ENCODE measurements at regions not wholly inside any gene's neighbourhood (a gene's known extent, or its start where the extent isn't known, plus 50 kb on each side); places are given as distances from the start of the nearest gene placed in this dataset.

DNA sequence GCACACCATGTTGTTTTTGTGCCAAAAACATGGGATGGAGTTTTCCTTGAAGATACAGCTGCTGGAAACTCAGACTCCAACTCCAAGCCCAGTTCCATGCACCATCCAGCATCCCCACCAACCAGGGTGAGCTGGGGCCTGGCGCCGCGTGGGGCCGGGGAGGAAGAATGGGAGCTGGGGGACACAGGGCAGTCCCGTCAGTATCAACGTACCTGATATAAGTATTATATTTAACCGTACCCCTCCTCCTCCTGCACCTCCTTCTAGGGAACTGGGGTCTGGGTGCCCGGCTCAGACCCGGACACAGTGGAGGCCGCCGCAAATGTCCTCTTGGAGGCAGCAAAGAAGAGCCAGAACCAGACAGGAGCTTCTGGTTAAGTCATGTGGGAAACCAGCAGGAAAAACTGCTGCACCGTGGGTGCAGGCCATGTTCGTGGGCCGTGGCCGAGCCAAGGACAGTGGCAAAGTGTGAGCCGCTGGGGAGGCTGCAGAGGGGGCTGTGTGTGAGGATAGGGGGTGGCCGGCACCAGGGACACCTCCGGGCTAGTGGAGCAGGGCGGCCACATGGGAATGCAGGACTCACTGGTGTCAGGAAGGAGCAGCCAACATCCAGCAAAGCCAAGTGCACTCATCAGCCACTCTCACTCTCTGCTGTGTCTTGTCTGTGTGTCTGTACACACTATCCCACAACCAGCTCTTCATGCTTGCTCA is 112.6 kb downstream of the TMEM18 start:
- no peak overlapping the region for H3K4me3 Mint-ChIP-seq
- Histone ChIP-seq H3K27me3 (ENCODE audit: insufficient read depth, low read length) (no peaks in the 10 kb centered on the region), H3K4me1 (ENCODE audit: insufficient read depth, low read length) (no peaks in the 10 kb centered on the region), H3K4me3 (ENCODE audit: low read length in 2 of 2) (no peak overlapping the region), H3K9me3 (ENCODE audit: control insufficient read depth in 1 of 2, low read length in 2 of 2) (no peaks in the 10 kb centered on the region), H3K36me3 (ENCODE audit: insufficient read depth, low read length) (no peaks in the 10 kb centered on the region), H3K27ac (ENCODE audit: low read depth, low read length) (no peak overlapping the region)
- H3K4me1 Mint-ChIP-seq, result peaks cover 0 to 2% (median 0%) of the 10 kb centered on the region in 4 donors
- intact Hi-C loops (cut with micrococcal nuclease), result no loop called here
- H3K27me3 Mint-ChIP-seq, result peaks cover 17 to 18% of the 10 kb centered on the region in 2 donors
- no peaks in the 10 kb centered on the region for H3K36me3 Mint-ChIP-seq
- no peak overlapping the region for H3K27ac Mint-ChIP-seq
- POLR2A ChIA-PET (ENCODE audit: partially characterized antibody), result no interaction called here
- peaks cover 0 to 3% (median 0%) of the 10 kb centered on the region in 8 donors for H3K9me3 Mint-ChIP-seq
- CTCF ChIA-PET (ENCODE audit: partially characterized antibody), result no interaction called here
- DNase-seq, result no peak

DNA sequence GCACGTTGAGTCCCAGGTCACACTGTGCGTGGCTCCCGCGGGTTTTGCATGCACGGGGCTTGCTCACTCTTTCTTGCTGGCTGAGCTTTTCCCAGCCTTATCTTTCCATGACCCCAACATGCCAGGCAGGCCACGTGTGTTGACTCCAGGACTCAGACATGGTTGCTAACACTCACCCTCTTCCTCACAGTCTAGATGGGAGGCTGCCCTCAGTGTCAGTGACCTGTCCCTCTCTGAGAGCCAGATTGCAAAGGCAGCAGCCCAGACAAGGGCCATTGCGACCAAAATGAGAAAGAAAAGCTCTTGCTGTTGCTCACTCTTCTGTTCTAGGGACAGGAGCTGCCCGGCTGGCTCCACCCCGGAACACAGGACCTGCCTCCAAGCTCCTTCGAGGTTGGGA is 113.7 kb downstream of the TMEM18 start:
- H3K4me3 Mint-ChIP-seq, result no peak overlapping the region
- H3K4me3 ChIP-seq (ENCODE audit: low read length in 2 of 2), result no peak overlapping the region
- peaks cover 17 to 19% of the 10 kb centered on the region in 2 donors for H3K27me3 Mint-ChIP-seq
- H3K9me3 ChIP-seq (ENCODE audit: control insufficient read depth in 1 of 2, low read length in 2 of 2), result no peaks in the 10 kb centered on the region
- no peaks in the 10 kb centered on the region for H3K4me1 ChIP-seq (ENCODE audit: insufficient read depth, low read length)
- CTCF ChIA-PET (ENCODE audit: partially characterized antibody), result no interaction called here
- peaks cover 0 to 2% (median 0%) of the 10 kb centered on the region in 4 donors for H3K4me1 Mint-ChIP-seq
- H3K36me3 ChIP-seq (ENCODE audit: insufficient read depth, low read length), result no peaks in the 10 kb centered on the region
- H3K36me3 Mint-ChIP-seq, result no peaks in the 10 kb centered on the region
- intact Hi-C loops (cut with micrococcal nuclease), result no loop called here
- no peak for DNase-seq
- POLR2A ChIA-PET (ENCODE audit: partially characterized antibody), result no interaction called here
- no peak overlapping the region for H3K27ac ChIP-seq (ENCODE audit: low read depth, low read length)
- peaks cover 0 to 2% (median 0%) of the 10 kb centered on the region in 8 donors for H3K9me3 Mint-ChIP-seq
- H3K27ac Mint-ChIP-seq, result no peak overlapping the region
- no peaks in the 10 kb centered on the region for H3K27me3 ChIP-seq (ENCODE audit: insufficient read depth, low read length)

DNA sequence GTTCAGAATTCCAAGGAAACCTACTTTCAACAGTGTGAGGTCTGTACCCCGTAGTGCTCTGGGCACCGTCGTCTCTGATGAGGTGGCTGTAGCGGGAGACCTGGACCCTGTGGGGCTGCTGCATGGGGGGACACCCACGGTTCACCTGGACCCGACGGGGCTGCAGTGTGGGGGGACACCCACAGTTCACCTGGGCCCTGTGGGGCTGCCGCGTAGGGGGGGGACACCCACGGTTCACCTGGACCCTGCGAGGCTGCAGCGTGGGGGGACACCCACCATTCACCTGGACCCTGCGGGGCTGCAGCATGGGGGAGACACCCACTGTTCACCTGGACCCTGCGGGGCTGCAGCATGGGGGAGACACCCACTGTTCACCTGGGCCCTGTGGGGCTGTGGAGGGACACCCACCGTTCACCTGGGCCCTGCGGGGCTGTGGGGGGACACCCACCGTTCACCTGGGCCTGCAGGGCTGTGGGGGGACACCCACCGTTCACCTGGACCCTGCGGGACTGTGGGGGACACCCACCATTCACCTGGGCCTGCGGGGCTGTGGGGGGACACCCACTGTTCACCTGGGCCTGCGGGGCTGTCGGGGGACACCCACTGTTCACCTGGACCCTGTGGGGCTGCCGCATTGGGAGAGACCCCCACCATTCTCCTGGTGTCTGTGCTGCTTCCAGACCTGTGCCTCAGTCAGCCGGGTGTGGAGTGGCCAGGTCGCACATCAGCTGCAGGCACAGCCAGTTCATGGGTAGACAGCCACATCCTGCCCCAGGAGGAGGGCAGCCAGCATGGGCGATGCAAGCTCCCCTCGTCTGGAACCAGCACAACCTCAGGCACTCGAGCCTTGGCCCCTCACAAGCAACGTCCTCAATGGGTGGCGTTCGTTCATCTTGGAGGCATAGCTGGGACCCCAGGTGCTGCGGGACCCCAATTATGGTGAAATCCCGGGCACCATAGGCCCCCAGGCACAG is 114.5 kb downstream of the TMEM18 start:
- no peak overlapping the region for H3K27ac Mint-ChIP-seq
- peaks cover 0 to 2% (median 0%) of the 10 kb centered on the region in 4 donors for H3K4me1 Mint-ChIP-seq
- H3K27me3 ChIP-seq (ENCODE audit: insufficient read depth, low read length), result no peaks in the 10 kb centered on the region
- ChIA-PET POLR2A (ENCODE audit: partially characterized antibody) (no interaction called here), CTCF (ENCODE audit: partially characterized antibody) (no interaction called here)
- H3K4me3 Mint-ChIP-seq, result no peak overlapping the region
- intact Hi-C loops (cut with micrococcal nuclease), result no loop called here
- H3K9me3 ChIP-seq (ENCODE audit: control insufficient read depth in 1 of 2, low read length in 2 of 2), result no peaks in the 10 kb centered on the region
- no peaks in the 10 kb centered on the region for H3K4me1 ChIP-seq (ENCODE audit: insufficient read depth, low read length)
- peaks cover 0 to 2% (median 0%) of the 10 kb centered on the region in 8 donors for H3K9me3 Mint-ChIP-seq
- H3K4me3 ChIP-seq (ENCODE audit: low read length in 2 of 2), result no peak overlapping the region
- no peaks in the 10 kb centered on the region for H3K36me3 ChIP-seq (ENCODE audit: insufficient read depth, low read length)
- no peak for DNase-seq
- H3K27ac ChIP-seq (ENCODE audit: low read depth, low read length), result no peak overlapping the region
- no peaks in the 10 kb centered on the region for H3K36me3 Mint-ChIP-seq
- peaks cover 20% of the 10 kb centered on the region in 2 donors for H3K27me3 Mint-ChIP-seq

DNA sequence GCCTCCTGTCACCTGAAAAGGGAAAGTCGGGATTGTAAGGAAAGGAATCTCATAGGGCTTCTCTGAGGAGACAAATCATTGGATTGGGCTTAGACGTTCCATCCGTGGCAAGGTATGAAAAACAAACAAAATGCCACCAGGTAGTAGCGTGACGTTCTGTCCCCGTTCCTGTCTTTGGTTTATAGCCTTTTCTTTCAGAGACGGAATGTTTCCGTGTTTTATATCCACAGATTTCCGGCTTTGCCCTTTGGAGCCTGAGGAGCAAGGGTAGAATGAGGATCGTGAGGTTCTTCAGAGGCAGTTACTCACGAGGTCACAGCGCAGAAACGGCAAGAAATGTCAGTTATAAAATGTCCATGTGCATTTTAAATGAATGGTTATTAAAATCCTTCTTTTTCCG is 118.3 kb downstream of the TMEM18 start:
- POLR2A ChIA-PET (ENCODE audit: partially characterized antibody), result no interaction called here
- no peaks in the 10 kb centered on the region for H3K36me3 Mint-ChIP-seq
- no peak for DNase-seq
- peaks cover 12 to 14% of the 10 kb centered on the region in 2 donors for H3K27me3 Mint-ChIP-seq
- Histone ChIP-seq H3K9me3 (ENCODE audit: control insufficient read depth in 1 of 2, low read length in 2 of 2) (no peaks in the 10 kb centered on the region), H3K27ac (ENCODE audit: low read depth, low read length) (no peak overlapping the region), H3K4me1 (ENCODE audit: insufficient read depth, low read length) (no peaks in the 10 kb centered on the region), H3K4me3 (ENCODE audit: low read length in 2 of 2) (no peak overlapping the region), H3K36me3 (ENCODE audit: insufficient read depth, low read length) (no peaks in the 10 kb centered on the region), H3K27me3 (ENCODE audit: insufficient read depth, low read length) (no peaks in the 10 kb centered on the region)
- CTCF ChIA-PET (ENCODE audit: partially characterized antibody), result no interaction called here
- no peaks in the 10 kb centered on the region for H3K9me3 Mint-ChIP-seq
- intact Hi-C loops (cut with micrococcal nuclease), result no loop called here
- H3K4me3 Mint-ChIP-seq, result no peak overlapping the region
- H3K4me1 Mint-ChIP-seq, result peaks cover 0 to 2% (median 0%) of the 10 kb centered on the region in 4 donors
- no peak overlapping the region for H3K27ac Mint-ChIP-seq

DNA sequence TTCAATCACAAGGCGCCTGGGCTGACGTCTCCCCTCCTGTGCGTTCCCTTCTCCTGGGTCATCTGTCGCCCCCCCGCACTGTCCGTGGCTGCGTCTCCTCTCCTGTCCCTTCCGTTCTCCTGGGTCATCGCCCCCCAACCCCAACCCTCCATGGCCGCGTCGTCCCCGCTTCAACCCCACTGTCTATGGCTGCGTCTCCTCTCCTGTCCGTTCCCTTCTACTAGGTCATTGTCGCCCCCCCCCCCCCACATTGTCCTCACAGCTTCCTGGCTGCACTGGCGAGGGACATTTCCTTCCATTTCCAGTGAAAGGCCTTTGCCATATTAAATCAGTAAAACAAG is 118.9 kb downstream of the TMEM18 start:
- no peak overlapping the region for H3K4me3 ChIP-seq (ENCODE audit: low read length in 2 of 2)

DNA sequence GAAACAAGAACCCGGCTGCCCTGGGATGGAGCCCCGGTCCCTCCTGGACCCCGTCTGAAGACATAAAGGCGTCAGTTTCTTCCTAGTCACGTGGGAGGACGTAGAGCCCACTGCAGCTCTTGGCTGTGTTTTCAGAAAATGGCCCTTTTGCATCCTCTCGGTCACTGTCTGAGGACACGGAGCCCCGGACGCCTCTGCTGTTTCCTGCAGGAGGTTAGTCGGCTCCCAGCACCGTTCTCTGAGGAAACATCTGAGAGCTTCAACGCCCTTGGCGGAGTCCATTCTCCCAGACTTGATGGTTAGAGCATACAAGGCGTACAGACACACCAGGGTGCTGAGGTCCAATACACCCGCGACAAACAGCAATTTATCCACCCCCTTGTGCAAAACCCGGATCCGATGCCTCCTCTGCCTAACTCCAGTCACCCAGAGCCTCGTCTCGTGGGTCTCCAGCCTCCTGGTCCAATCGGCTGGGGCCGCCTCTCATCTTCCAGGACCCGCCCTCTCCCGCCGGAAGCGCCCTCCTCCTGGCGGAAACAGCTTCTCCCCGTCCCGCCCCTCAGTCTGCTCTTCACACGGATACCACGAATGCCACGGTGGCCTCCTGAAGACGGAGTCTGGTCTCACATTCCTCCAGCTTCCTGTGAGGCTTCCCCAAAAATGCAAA is 119.4 kb downstream of the TMEM18 start:
- Histone ChIP-seq H3K4me3 (ENCODE audit: low read length in 2 of 2) (no peak overlapping the region), H3K4me1 (ENCODE audit: insufficient read depth, low read length) (no peaks in the 10 kb centered on the region), H3K36me3 (ENCODE audit: insufficient read depth, low read length) (no peaks in the 10 kb centered on the region), H3K27ac (ENCODE audit: low read depth, low read length) (no peak overlapping the region), H3K9me3 (ENCODE audit: control insufficient read depth in 1 of 2, low read length in 2 of 2) (no peaks in the 10 kb centered on the region), H3K27me3 (ENCODE audit: insufficient read depth, low read length) (no peaks in the 10 kb centered on the region)
- peaks cover 0 to 2% (median 0%) of the 10 kb centered on the region in 4 donors for H3K4me1 Mint-ChIP-seq
- H3K9me3 Mint-ChIP-seq, result no peaks in the 10 kb centered on the region
- intact Hi-C loops (cut with micrococcal nuclease), result no loop called here
- H3K36me3 Mint-ChIP-seq, result no peaks in the 10 kb centered on the region
- peaks cover 12 to 14% of the 10 kb centered on the region in 2 donors for H3K27me3 Mint-ChIP-seq
- peak overlapping the region in 2 of 8 donors; percentile 53 to 68 for H3K4me3 Mint-ChIP-seq
- CTCF ChIA-PET (ENCODE audit: partially characterized antibody), result no interaction called here
- no peak overlapping the region for H3K27ac Mint-ChIP-seq
- POLR2A ChIA-PET (ENCODE audit: partially characterized antibody), result no interaction called here
- no peak for DNase-seq

More for the DNA sequence above, 118.9 kb downstream of the TMEM18 start:
- Histone ChIP-seq H3K27me3 (ENCODE audit: insufficient read depth, low read length) (no peaks in the 10 kb centered on the region), H3K36me3 (ENCODE audit: insufficient read depth, low read length) (no peaks in the 10 kb centered on the region), H3K27ac (ENCODE audit: low read depth, low read length) (no peak overlapping the region), H3K4me1 (ENCODE audit: insufficient read depth, low read length) (no peaks in the 10 kb centered on the region), H3K9me3 (ENCODE audit: control insufficient read depth in 1 of 2, low read length in 2 of 2) (no peaks in the 10 kb centered on the region)
- Mint-ChIP-seq H3K27me3 (peaks cover 12 to 14% of the 10 kb centered on the region in 2 donors), H3K36me3 (no peaks in the 10 kb centered on the region), H3K27ac (no peak overlapping the region), H3K9me3 (no peaks in the 10 kb centered on the region), H3K4me1 (peaks cover 0 to 2% (median 0%) of the 10 kb centered on the region in 4 donors), H3K4me3 (peak overlapping the region in 1 of 8 donors; percentile 68)
- DNase-seq, result no peak
- intact Hi-C loops (cut with micrococcal nuclease), result no loop called here
- ChIA-PET CTCF (ENCODE audit: partially characterized antibody) (no interaction called here), POLR2A (ENCODE audit: partially characterized antibody) (no interaction called here)

DNA sequence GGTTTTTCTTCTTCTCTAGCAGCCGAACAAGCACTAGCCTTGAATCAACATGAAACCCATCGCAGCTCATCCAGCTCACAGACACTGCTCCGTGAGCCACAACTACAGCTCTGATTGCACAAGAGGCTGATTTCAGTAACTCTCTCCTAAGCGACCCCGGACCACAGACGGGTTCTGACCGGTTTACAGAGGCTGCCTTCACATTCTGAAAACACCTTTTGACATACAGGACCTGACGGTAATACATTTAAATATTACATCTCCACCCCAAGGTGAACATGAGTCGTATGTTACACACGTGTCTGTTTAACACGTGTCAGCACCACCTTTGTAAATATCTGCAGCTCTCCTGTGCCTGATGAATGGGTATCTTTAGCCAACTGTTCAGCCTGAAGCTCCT is 120.7 kb downstream of the TMEM18 start:
- H3K4me1 Mint-ChIP-seq, result no peaks in the 10 kb centered on the region

More for the DNA sequence above, 120.7 kb downstream of the TMEM18 start:
- Histone ChIP-seq H3K4me3 (ENCODE audit: low read length in 2 of 2) (no peak overlapping the region), H3K27ac (ENCODE audit: low read depth, low read length) (no peak overlapping the region), H3K36me3 (ENCODE audit: insufficient read depth, low read length) (no peaks in the 10 kb centered on the region), H3K4me1 (ENCODE audit: insufficient read depth, low read length) (no peaks in the 10 kb centered on the region), H3K27me3 (ENCODE audit: insufficient read depth, low read length) (no peaks in the 10 kb centered on the region), H3K9me3 (ENCODE audit: control insufficient read depth in 1 of 2, low read length in 2 of 2) (no peaks in the 10 kb centered on the region)
- Mint-ChIP-seq H3K27me3 (peaks cover 14 to 19% of the 10 kb centered on the region in 2 donors), H3K9me3 (no peaks in the 10 kb centered on the region), H3K36me3 (no peaks in the 10 kb centered on the region), H3K4me3 (no peak overlapping the region), H3K27ac (no peak overlapping the region)
- POLR2A ChIA-PET (ENCODE audit: partially characterized antibody), result no interaction called here
- no peak for DNase-seq
- intact Hi-C loops (cut with micrococcal nuclease), result no loop called here
- CTCF ChIA-PET (ENCODE audit: partially characterized antibody), result no interaction called here

All from CD4-positive, alpha-beta memory T cell (primary cell).